ENCODE measurements at regions not wholly inside any gene's neighbourhood (a gene's known extent, or its start where the extent isn't known, plus 50 kb on each side); places are given as distances from the start of the nearest gene placed in this dataset.

DNA sequence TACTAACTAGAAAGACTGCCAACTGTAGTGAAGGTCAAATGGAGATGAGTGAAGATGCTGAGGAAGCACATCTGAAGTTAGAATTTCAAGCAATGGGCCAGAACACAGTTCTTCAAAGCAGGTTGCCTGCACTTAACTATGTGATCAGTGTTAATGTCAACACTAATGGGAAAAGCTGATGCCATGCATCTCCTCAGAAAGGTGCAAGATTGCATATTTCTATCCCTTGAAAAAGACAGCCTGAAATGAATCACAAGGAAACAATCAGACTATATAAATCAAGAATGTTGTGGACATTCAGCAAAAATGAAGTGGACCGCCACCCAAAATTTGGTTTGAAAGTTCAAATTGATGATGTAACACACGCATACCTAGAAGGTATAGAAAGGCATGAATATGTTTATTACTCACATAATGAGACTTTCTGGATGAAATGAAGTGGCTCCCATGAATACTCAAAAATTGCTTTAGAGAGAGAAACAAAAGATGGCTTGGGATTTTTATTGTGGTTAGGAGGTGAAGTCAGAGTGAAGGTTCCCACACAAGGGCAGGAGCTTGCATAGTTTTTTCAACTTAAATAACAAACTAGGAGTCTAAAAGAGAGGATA is 522.4 kb downstream of the KCTD12 start:
- H3K36me3 Mint-ChIP-seq (ENCODE audit: low read depth), result no peaks in the 10 kb centered on the region
- POLR2A ChIA-PET, result no interaction called here
- peaks cover 3% of the 10 kb centered on the region for H3K9me3 Mint-ChIP-seq
- no peak overlapping the region for H3K4me3 Mint-ChIP-seq
- peaks cover 4% of the 10 kb centered on the region for H3K27me3 Mint-ChIP-seq
- H3K4me1 Mint-ChIP-seq, result no peaks in the 10 kb centered on the region
- no peak for ATAC-seq (ENCODE audit: low read depth)
- no peak for DNase-seq
- intact Hi-C loops (cut with micrococcal nuclease), result no loop called here
- CTCF ChIA-PET, result no interaction called here
- H3K27ac Mint-ChIP-seq, result no peak overlapping the region
- TF ChIP-seq CTCF (IDR thresholded peaks at IDR 0.05), result no peak

DNA sequence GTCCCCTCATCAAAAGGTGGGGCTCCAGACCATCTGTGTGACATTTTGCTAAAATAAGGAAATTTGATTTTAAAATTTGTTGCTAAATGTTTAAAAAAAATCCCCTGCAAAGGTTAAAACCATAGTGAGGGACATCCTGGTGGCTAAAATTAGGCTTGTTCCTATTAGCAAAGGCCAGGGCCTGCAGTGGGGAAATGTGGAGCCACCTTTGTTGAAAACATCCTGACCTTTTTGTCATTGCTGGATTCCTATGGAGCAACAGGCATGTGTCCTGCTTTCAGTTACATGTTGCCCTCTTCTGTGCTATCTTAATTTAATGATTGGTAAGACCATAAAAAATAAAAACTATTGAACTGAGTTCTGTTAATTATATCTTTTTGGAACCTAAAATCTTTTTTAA is 524.3 kb downstream of the KCTD12 start:
- Mint-ChIP-seq H3K27me3 (peaks cover 4% of the 10 kb centered on the region), H3K9me3 (peaks cover 3% of the 10 kb centered on the region), H3K36me3 (ENCODE audit: low read depth) (no peaks in the 10 kb centered on the region), H3K4me3 (no peak overlapping the region), H3K4me1 (no peaks in the 10 kb centered on the region), H3K27ac (no peak overlapping the region)
- intact Hi-C loops (cut with micrococcal nuclease), result no loop called here
- DNase-seq (no peak), ATAC-seq (ENCODE audit: low read depth) (no peak)
- ChIA-PET CTCF (no interaction called here), POLR2A (no interaction called here)
- TF ChIP-seq CTCF (IDR thresholded peaks at IDR 0.05), result no peak

- Mint-ChIP-seq H3K4me1 (no peaks in the 10 kb centered on the region), H3K4me3 (no peak overlapping the region), H3K9me3 (peaks cover 3% of the 10 kb centered on the region), H3K27me3 (no peaks in the 10 kb centered on the region), H3K36me3 (ENCODE audit: low read depth) (no peaks in the 10 kb centered on the region), H3K27ac (no peak overlapping the region)
- no peak for TF ChIP-seq CTCF (IDR thresholded peaks at IDR 0.05)
- no peak for DNase-seq
- CTCF ChIA-PET, result no interaction called here
- no peak for ATAC-seq (ENCODE audit: low read depth)
- POLR2A ChIA-PET, result no interaction called here
- intact Hi-C loops (cut with micrococcal nuclease), result no loop called here
Observed at GRCh38 chr13:76351541-76352229, 534.5 kb downstream of the KCTD12 start.

- no peak for TF ChIP-seq CTCF (IDR thresholded peaks at IDR 0.05)
- intact Hi-C loops (cut with micrococcal nuclease), result no loop called here
- Mint-ChIP-seq H3K36me3 (ENCODE audit: low read depth) (no peaks in the 10 kb centered on the region), H3K4me3 (no peak overlapping the region), H3K9me3 (peaks cover 3% of the 10 kb centered on the region), H3K27me3 (no peaks in the 10 kb centered on the region), H3K4me1 (no peaks in the 10 kb centered on the region), H3K27ac (no peak overlapping the region)
- ChIA-PET POLR2A (no interaction called here), CTCF (no interaction called here)
- ATAC-seq (ENCODE audit: low read depth), result no peak
- no peak for DNase-seq
Observed at GRCh38 chr13:76350399-76350798, 535.8 kb downstream of the KCTD12 start.

DNA sequence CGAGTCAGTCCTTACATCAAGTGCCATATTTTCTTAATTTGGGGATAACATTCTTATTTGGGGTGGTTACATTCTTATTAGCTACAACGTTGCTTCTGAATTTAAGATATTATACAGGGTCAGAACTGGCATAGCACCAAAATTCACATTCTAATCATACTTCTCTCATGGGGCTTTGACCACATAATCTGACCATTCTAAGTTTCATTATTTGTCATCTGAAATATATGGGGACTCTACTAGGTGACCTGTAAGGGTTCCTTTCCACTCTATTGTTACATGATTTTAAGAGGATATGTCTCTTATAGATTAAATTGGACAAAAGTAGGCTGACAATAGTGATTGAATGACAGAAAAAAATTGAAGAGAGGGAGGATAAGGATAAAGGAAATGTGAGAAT is 536.5 kb downstream of the KCTD12 start:
- Mint-ChIP-seq H3K4me3 (no peak overlapping the region), H3K27me3 (no peaks in the 10 kb centered on the region), H3K4me1 (no peaks in the 10 kb centered on the region), H3K36me3 (ENCODE audit: low read depth) (no peaks in the 10 kb centered on the region), H3K9me3 (peaks cover 3% of the 10 kb centered on the region), H3K27ac (no peak overlapping the region)
- no peak for TF ChIP-seq CTCF (IDR thresholded peaks at IDR 0.05)
- POLR2A ChIA-PET, result no interaction called here
- DNase-seq (no peak), ATAC-seq (ENCODE audit: low read depth) (no peak)
- intact Hi-C loops (cut with micrococcal nuclease), result no loop called here
- CTCF ChIA-PET, result no interaction called here
